Esophagus squamous epithelium (tissue), 5 donors: ENCODE measurements at regions not wholly inside any gene's neighbourhood (a gene's known extent, or its start where the extent isn't known, plus 50 kb on each side); places are given as distances from the start of the nearest gene placed in this dataset.
A peak's percentile ranks its signal among the peaks of the same experiment; 100 is the strongest.

Experiments used
- DNase-seq: peaks from one replicate; lab custom pipeline; 2025; lab: John Stamatoyannopoulos, UW
- H3K27ac ChIP-seq, 4 donors: fragments of 200-600 bp; sonication (generic); one replicate each; pipeline ENCODE4 v1.5.1; 2016 to 2019; ENCODE audit warnings: mild to moderate bottlenecking in 1 of 4
- H3K27me3 ChIP-seq, 4 donors: fragments of 200-600 bp; sonication (generic); 1 replicate in 3 of 4; 2 replicates in 1 of 4; pipeline versions ENCODE4 v1.5.1 to v1.6.0; 2017 to 2021; ENCODE audit warnings: antibody characterized with exemption in 1 of 4
- H3K36me3 ChIP-seq, 3 donors: fragments of 200-600 bp; sonication (generic); one replicate each; pipeline ENCODE4 v1.5.1; 2016 to 2019
- H3K4me1 ChIP-seq, 3 donors: fragments of 200-600 bp; sonication (generic); one replicate each; pipeline ENCODE4 v1.5.1; 2017 to 2019
- H3K4me3 ChIP-seq, 4 donors: fragments of 200-600 bp; sonication (generic); 1 replicate in 3 of 4; 2 replicates in 1 of 4; pipeline ENCODE4 v1.5.1; 2016 to 2019; ENCODE audit warnings: mild to moderate bottlenecking in 2 of 4, moderate library complexity in 1 of 4
- H3K9me3 ChIP-seq, 3 donors: fragments of 200-600 bp; sonication (generic); one replicate each; pipeline ENCODE4 v1.5.1; 2016 to 2019
- POLR2A ChIP-seq, 4 donors: fragments of 450-650 bp; IDR thresholded peaks; one replicate each; pipeline ENCODE4 v1.6.1; 2017; ENCODE audit warnings: antibody characterized with exemption in 4 of 4, mild to moderate bottlenecking in 4 of 4, moderate library complexity in 3 of 4
- WGBS, 2 donors: methylation state at CpG; one replicate each; pipeline ENCODE4 v1.1.5; 2018; 5-methylcytosine and 5-hydroxymethylcytosine counted together
- intact Hi-C: fragments of 100-400 bp; cut with DNase I; formaldehyde crosslinking; loops from one replicate; pipeline ENCODE4 v1.15.0; 2022
- TF ChIP-seq, protein P1 (sequence below), 6 experiments: fragments of 450-650 bp in 4 of 6; fragments of 200-600 bp in 2 of 6; sonication (generic) in 2 of 6; IDR thresholded peaks; one replicate each; pipeline ENCODE4 v1.5.1; 2016 to 2019; ENCODE audit warnings: antibody characterized with exemption in 6 of 6, mild to moderate bottlenecking in 4 of 6, moderate library complexity in 4 of 6
- donor health status: DM: yes; HTN: yes; CAD: no.

DNA sequence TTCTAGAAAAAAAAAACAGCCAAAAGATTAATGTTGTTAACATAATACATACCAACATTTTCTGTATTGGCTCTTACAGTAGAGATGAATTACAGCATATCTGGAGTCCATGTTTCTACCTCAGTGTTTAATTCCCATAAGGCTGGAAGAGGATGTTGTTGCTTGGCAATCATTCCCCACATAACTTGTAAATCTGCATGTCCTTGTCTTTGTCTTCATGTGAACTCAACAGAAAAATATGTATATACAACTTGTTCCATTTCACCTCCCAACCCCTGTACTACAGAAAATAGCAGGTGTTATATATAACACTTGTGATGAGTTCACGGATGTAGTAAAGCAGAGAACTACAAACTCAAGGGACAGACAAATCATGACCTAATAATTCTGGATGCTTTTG is 160.9 kb upstream of the SEMA3C start:
- H3K9me3 ChIP-seq: peaks cover 0 to 15% (median 0%) of the 10 kb centered on the region in 3 donors
- intact Hi-C loops: no loop called here
- no peak for DNase-seq
- 75 to 93% methylated on average over 1 of the region's 1 CpG for WGBS, 2 donors
- TF ChIP-seq POLR2A (IDR thresholded peaks at IDR 0.05): no peak
- TF ChIP-seq, protein P1, sequence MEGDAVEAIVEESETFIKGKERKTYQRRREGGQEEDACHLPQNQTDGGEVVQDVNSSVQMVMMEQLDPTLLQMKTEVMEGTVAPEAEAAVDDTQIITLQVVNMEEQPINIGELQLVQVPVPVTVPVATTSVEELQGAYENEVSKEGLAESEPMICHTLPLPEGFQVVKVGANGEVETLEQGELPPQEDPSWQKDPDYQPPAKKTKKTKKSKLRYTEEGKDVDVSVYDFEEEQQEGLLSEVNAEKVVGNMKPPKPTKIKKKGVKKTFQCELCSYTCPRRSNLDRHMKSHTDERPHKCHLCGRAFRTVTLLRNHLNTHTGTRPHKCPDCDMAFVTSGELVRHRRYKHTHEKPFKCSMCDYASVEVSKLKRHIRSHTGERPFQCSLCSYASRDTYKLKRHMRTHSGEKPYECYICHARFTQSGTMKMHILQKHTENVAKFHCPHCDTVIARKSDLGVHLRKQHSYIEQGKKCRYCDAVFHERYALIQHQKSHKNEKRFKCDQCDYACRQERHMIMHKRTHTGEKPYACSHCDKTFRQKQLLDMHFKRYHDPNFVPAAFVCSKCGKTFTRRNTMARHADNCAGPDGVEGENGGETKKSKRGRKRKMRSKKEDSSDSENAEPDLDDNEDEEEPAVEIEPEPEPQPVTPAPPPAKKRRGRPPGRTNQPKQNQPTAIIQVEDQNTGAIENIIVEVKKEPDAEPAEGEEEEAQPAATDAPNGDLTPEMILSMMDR (IDR thresholded peaks at IDR 0.05): no peak
- no peaks in the 10 kb centered on the region for H3K36me3 ChIP-seq
- H3K4me1 ChIP-seq: peaks cover 0 to 7% (median under 1%) of the 10 kb centered on the region in 3 donors
- no peaks in the 10 kb centered on the region for H3K27me3 ChIP-seq
- H3K4me3 ChIP-seq: no peak overlapping the region
- no peak overlapping the region for H3K27ac ChIP-seq

DNA sequence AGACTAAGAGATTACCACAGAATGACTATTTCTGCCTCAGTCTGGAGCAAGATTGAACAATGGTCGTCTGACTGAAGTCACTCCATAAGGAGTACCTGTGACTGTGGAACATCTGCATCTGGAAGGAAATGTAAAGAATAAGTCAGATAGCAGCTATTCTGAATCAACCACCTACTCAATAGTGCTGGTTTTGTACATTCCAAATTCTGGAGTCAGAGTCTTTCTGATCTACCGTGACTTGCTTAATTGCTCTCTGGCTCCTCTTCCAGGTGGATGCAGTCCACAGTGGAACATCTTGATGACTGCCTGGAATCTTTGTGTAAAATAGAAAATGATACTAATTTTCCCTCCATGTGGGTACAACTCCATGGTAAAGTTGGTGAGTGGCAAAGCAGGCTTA is 156.3 kb upstream of the SEMA3C start:
- DNase-seq: no peak
- no peak for TF ChIP-seq POLR2A (IDR thresholded peaks at IDR 0.05)
- TF ChIP-seq, protein P1 (IDR thresholded peaks at IDR 0.05): no peak
- H3K4me1 ChIP-seq: peaks cover 0 to 23% (median 11%) of the 10 kb centered on the region in 3 donors
- no peaks in the 10 kb centered on the region for H3K36me3 ChIP-seq
- 16 to 49% methylated on average over 2 of the region's 2 CpGs for WGBS, 2 donors
- peaks cover 0 to 15% (median 0%) of the 10 kb centered on the region in 3 donors for H3K9me3 ChIP-seq
- intact Hi-C loops: no loop called here
- peak overlapping the region in 1 of 4 donors; percentile 7 for H3K27ac ChIP-seq
- no peak overlapping the region for H3K4me3 ChIP-seq
- H3K27me3 ChIP-seq: no peaks in the 10 kb centered on the region

DNA sequence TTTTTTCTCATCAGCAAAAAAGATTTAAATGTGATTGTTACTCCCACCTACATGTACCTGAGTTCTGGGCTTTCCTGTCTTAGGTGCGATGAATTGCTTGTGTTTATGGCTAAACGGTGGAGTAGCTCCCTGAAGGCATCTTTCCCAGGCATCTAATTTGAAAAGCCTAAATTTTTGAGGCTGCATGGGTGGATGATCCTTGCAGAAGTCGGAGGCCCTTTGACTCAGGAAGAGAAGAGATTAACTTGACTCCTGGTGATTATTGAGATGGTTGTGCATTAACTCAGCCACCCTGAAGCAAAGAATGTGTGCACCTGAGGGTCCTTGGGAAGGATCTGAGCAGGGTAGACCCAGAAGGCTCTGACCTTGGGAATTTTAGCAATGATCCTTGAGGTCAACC is 155.6 kb upstream of the SEMA3C start:
- Histone ChIP-seq H3K4me1 (peaks cover 0 to 23% (median 11%) of the 10 kb centered on the region in 3 donors), H3K36me3 (no peaks in the 10 kb centered on the region), H3K27me3 (no peaks in the 10 kb centered on the region), H3K9me3 (peaks cover 0 to 15% (median 0%) of the 10 kb centered on the region in 3 donors), H3K27ac (peak overlapping the region in 1 of 4 donors; percentile 7), H3K4me3 (no peak overlapping the region)
- no peak for DNase-seq
- TF ChIP-seq, protein P1 (IDR thresholded peaks at IDR 0.05): no peak
- TF ChIP-seq POLR2A (IDR thresholded peaks at IDR 0.05): no peak
- WGBS, 2 donors: 55 to 67% methylated on average over 3 of the region's 3 CpGs
- intact Hi-C loops: no loop called here

DNA sequence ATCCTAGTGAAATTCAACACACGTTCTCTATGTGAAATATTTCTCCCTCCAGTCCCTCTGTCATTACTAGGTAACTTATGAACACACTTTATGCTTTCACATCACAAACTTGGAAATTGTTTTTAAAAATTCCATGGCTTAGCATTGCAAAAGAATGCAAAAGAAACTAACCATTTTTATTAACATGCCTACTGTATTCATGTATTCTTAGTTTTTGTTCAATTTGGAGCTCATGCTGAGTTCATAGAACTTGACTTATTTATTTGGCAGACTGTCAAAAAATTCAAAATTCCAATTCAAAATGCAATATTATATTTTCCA is 155.0 kb upstream of the SEMA3C start:
- intact Hi-C loops: no loop called here
- Histone ChIP-seq H3K27me3 (no peaks in the 10 kb centered on the region), H3K4me3 (no peak overlapping the region), H3K36me3 (no peaks in the 10 kb centered on the region), H3K4me1 (peaks cover 0 to 23% (median 11%) of the 10 kb centered on the region in 3 donors), H3K9me3 (peaks cover 0 to 15% (median 0%) of the 10 kb centered on the region in 3 donors), H3K27ac (peak overlapping the region in 3 of 4 donors; percentile 30 to 60 (median 47))
- WGBS, 2 donors: 11 to 39% methylated on average over 1 of the region's 1 CpG
- TF ChIP-seq, protein P1 (IDR thresholded peaks at IDR 0.05): no peak
- TF ChIP-seq POLR2A (IDR thresholded peaks at IDR 0.05): no peak
- DNase-seq: no peak

DNA sequence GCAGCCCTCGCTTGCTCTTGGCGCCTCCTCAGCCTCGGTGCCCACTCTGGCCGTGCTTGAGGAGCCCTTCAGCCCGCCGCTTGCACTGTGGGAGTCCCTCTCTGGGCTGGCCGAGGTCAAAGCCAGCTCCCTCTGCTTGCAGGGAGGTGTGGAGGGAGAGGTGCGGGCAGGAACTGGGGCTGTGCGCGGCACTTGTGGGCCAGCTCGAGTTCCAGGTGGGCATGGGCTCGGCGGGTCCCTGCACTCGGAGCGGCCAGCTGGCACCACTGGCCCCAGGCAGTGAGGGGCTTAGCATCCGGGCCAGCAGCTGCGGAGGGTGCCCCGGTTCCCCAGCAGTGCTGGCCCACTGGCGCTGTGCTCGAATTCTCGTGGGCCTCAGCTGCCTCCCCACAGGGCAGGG is 152.1 kb upstream of the SEMA3C start:
- peaks cover 0 to 23% (median 11%) of the 10 kb centered on the region in 3 donors for H3K4me1 ChIP-seq
- no peak for TF ChIP-seq POLR2A (IDR thresholded peaks at IDR 0.05)
- TF ChIP-seq, protein P1 (IDR thresholded peaks at IDR 0.05): no peak
- DNase-seq: no peak
- H3K4me3 ChIP-seq: no peak overlapping the region
- WGBS, 2 donors: 85% methylated on average over 7 of the region's 21 CpGs; no CpG with 5 or more reads in 1 of the 2 donors
- H3K27ac ChIP-seq: no peak overlapping the region
- no peaks in the 10 kb centered on the region for H3K27me3 ChIP-seq
- no peaks in the 10 kb centered on the region for H3K36me3 ChIP-seq
- intact Hi-C loops: no loop called here
- no peaks in the 10 kb centered on the region for H3K9me3 ChIP-seq
